Heart left ventricle (tissue), 13 donors: ENCODE measurements at regions not wholly inside any gene's neighbourhood (a gene's known extent, or its start where the extent isn't known, plus 50 kb on each side); places are given as distances from the start of the nearest gene placed in this dataset.

Experiments
- POLR2A ChIP-seq, 2 donors: fragments of 450-650 bp; IDR thresholded peaks; one replicate each; pipeline ENCODE4 v1.6.1; 2017; ENCODE audit warnings: antibody characterized with exemption in 2 of 2, mild to moderate bottlenecking in 2 of 2, moderate library complexity in 2 of 2
- TF ChIP-seq, protein P1 (sequence below), 12 donors: fragments of 200-600 bp; sonication (generic) in 4 of 12; IDR thresholded peaks; one replicate each; pipeline versions ENCODE4 v1.5.0 to v1.8.0; 2018 to 2022; ENCODE audit warnings: antibody characterized with exemption in 12 of 12, mild to moderate bottlenecking in 5 of 12
- donor health status: ischemic (EF 13 %, LVEDD 7.1; RV severe dilation, severe dysfunction).
- donor health status: DM: no; HTN: yes; CAD: no.
- donor health status: DM: no; HTN: no; CAD: no.
- donor health status: ischemic (EF 25% LVEDD 6.9; RV normal size, moderate dysfunction).
- donor health status: ischemic (EF 25% LVEDD 5.7; RV mildly dilated, moderate dysfunction).
- donor health status: ischemic (EF 35%, LVEDD 5.7; RV mildly dilated, moderate dysfunction).
- donor health status: nonischemic (EF 11% LVEDD 7.7; RV severe dilation, severe dysfunction).
- donor health status: DM: yes; HTN: yes; CAD: no.
- donor health status: PGD.
- donor health status: ischemic (EF 29% LVEDD 5.4; RV normal size, mild dysfunction).
- donor health status: nonischemic (EF 23%, LVEDD 6.1; RV moderate dilation, normal function).

DNA sequence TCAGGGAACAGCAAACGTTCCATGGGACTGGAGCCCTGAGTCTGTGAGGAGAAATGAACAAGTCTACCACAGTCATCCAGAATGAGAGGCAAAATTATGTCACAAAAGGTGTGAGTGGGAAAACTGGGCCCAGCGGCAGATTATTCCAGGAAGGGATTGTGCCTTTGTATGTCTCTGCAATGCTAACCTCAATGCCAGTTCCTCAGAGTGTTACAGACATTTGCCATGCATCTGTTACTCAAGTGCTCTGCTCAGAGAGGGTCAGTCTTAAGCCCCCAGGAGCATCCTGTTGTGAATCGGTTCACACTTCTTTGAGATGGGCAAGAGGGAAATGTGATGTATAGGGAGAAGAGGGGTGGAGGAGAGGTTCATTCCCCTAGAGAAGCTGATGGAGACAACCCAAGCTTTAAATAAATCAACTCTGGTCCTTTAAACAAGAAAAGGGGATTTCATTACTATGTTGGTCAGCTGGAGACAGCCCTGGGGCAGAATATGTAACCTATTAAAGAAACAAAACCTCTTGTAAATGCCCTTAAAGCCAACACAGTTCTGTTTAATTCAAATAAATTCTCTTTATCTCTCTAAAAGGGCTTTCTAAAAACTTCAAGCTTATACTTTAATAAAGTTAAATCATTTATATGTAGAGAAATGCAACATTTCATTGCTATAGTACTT lies 85.9 kb upstream of the GRB10 start:
- TF ChIP-seq, protein P1, sequence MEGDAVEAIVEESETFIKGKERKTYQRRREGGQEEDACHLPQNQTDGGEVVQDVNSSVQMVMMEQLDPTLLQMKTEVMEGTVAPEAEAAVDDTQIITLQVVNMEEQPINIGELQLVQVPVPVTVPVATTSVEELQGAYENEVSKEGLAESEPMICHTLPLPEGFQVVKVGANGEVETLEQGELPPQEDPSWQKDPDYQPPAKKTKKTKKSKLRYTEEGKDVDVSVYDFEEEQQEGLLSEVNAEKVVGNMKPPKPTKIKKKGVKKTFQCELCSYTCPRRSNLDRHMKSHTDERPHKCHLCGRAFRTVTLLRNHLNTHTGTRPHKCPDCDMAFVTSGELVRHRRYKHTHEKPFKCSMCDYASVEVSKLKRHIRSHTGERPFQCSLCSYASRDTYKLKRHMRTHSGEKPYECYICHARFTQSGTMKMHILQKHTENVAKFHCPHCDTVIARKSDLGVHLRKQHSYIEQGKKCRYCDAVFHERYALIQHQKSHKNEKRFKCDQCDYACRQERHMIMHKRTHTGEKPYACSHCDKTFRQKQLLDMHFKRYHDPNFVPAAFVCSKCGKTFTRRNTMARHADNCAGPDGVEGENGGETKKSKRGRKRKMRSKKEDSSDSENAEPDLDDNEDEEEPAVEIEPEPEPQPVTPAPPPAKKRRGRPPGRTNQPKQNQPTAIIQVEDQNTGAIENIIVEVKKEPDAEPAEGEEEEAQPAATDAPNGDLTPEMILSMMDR (IDR thresholded peaks at IDR 0.05), result no peak
- no peak for TF ChIP-seq POLR2A (IDR thresholded peaks at IDR 0.05)
